SKM-1 (cell line): ENCODE measurements at regions not wholly inside any gene's neighbourhood (a gene's known extent, or its start where the extent isn't known, plus 50 kb on each side); places are given as distances from the start of the nearest gene placed in this dataset.
"Not testable (repeated sequence)": the region's sequence is repeated elsewhere in the genome, so short reads cannot be mapped to it uniquely, and the experiment has no call there.

Experiments
- DNase-seq: peaks from one replicate; lab custom pipeline; 2025; ENCODE audit not compliant: unreplicated experiment; lab: John Stamatoyannopoulos, UW

- DNase-seq = no peak
These were observed 178.7 kb downstream of the CHIC2 start for GRCh38 chr4:53885668-53886067.

GRCh38 chr4:53877096-53877495, 187.3 kb downstream of the CHIC2 start:
- not testable (repeated sequence) for DNase-seq

- DNase-seq = no peak
These were observed 198.3 kb downstream of the CHIC2 start for GRCh38 chr4:53866055-53866454.

GRCh38 chr4:53865054-53865453, 199.4 kb downstream of the CHIC2 start:
- no peak for DNase-seq

GRCh38 chr4:53863736-53864365, 200.6 kb downstream of the CHIC2 start:
- DNase-seq = no peak

- DNase-seq = no peak
These were observed 201.2 kb downstream of the CHIC2 start for GRCh38 chr4:53863158-53863557.

GRCh38 chr4:53861856-53862610, 202.4 kb downstream of the CHIC2 start:
- DNase-seq = no peak

- DNase-seq = no peak
These were observed 205.1 kb downstream of the CHIC2 start for GRCh38 chr4:53859305-53859704.

GRCh38 chr4:53858744-53859143, 205.7 kb downstream of the CHIC2 start:
- no peak for DNase-seq

GRCh38 chr4:53855581-53856250, 208.7 kb downstream of the CHIC2 start:
- no peak for DNase-seq

GRCh38 chr4:53854991-53855568, 209.3 kb downstream of the CHIC2 start:
- DNase-seq = no peak

GRCh38 chr4:53852343-53852742, 212.1 kb downstream of the CHIC2 start:
- no peak for DNase-seq

- DNase-seq = no peak
These were observed 216.4 kb downstream of the CHIC2 start for GRCh38 chr4:53847965-53848364.

- DNase-seq = no peak
These were observed 219.9 kb downstream of the CHIC2 start for GRCh38 chr4:53844551-53844950.

- DNase-seq = no peak
These were observed 220.3 kb downstream of the CHIC2 start for GRCh38 chr4:53844133-53844532.

- no peak for DNase-seq
These were observed 222.7 kb downstream of the CHIC2 start for GRCh38 chr4:53841711-53842110.

GRCh38 chr4:53840643-53841042, 223.8 kb downstream of the CHIC2 start:
- DNase-seq = no peak

GRCh38 chr4:53833302-53834003, 231.0 kb downstream of the CHIC2 start:
- not testable (repeated sequence) for DNase-seq

- no peak for DNase-seq
These were observed 231.9 kb downstream of the CHIC2 start for GRCh38 chr4:53832549-53832948.

GRCh38 chr4:53830511-53830910, 233.9 kb downstream of the CHIC2 start:
- no peak for DNase-seq

GRCh38 chr4:53821179-53821851, 230.0 kb upstream of the LNX1 start:
- DNase-seq = no peak
